HG03045 (cell line): ENCODE measurements at regions not wholly inside any gene's neighbourhood (a gene's known extent, or its start where the extent isn't known, plus 50 kb on each side); places are given as distances from the start of the nearest gene placed in this dataset.
"Not testable (repeated sequence)": the region's sequence is repeated elsewhere in the genome, so short reads cannot be mapped to it uniquely, and the experiment has no call there.

Source experiments
- ATAC-seq: cut with Tn5 transposase; IDR thresholded peaks from one replicate; pipeline ENCODE4 v1.9.1; 2021; ENCODE audit warnings: mild to moderate bottlenecking, moderate library complexity; ENCODE audit not compliant: unreplicated experiment

- no peak for ATAC-seq
These were observed 317.9 kb upstream of the HTR1E start for GRCh38 chr6:86619428-86619827.

GRCh38 chr6:86615299-86615698 lies 322.0 kb upstream of the HTR1E start:
- no peak for ATAC-seq

GRCh38 chr6:86609549-86610388 lies 327.6 kb upstream of the HTR1E start:
- no peak for ATAC-seq

DNA sequence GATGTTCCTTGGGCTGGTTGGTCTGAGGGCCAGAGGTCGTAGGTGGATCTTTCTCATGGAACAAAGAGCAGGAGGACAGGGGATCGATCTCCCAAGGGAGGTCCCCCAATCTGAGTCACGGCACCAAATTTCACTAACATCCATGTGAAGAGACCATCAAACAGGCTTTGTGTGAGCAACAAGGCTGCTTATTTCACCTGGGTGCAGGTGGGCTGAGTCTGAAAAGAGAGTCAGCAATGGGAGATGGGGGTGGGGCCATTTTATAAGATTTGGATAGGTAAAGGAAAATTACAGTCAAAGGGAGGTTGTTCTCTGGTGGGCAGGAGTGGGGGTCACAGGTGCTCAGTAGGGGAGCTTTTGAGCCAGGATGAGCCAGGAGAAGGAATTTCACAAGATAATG lies 334.0 kb upstream of the HTR1E start:
- ATAC-seq: not testable (repeated sequence)

DNA sequence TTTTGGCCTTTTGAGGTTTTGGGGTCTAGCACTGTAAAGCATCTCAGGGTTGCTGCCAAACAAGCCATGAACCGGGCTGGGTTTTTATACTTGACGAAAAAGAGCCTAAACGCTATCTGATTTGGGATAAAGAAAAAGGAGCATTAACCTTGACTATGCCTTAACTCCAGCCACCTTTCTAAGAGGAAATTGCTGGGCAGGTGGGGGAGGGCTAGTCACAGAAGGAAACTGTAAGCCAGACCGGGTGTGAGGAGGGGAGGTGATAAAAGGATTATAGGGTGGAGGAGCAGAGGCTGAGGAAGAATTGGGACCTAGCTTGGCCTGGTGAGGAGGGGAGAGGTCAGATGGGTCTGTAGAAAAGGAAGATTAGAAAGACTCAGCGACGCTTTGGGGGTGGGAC lies 335.2 kb upstream of the HTR1E start:
- not testable (repeated sequence) for ATAC-seq

GRCh38 chr6:86598969-86599368 lies 338.4 kb upstream of the HTR1E start:
- not testable (repeated sequence) for ATAC-seq

- ATAC-seq: no peak
These were observed 341.7 kb upstream of the HTR1E start for GRCh38 chr6:86595641-86596040.

- no peak for ATAC-seq
These were observed 351.1 kb upstream of the HTR1E start for GRCh38 chr6:86586195-86586594.

GRCh38 chr6:86581833-86582232 lies 355.5 kb upstream of the HTR1E start:
- ATAC-seq: no peak

DNA sequence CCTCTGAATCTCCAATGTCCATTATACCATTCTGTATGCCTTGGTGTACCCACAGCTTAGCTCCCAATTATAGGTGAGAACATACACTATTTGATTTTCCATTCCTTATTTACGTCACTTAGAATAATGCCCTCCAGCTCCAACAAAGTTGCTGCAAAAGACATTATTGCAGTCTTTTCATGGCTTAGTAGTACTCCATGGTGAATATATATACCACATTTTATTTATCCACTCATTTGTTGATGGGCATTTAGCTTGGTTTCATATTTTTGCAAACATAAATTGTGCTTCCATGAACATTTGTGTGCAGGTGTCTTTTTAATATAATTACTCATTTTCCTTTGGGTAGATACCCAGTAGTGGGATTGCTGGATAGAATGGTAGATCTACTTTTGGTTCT lies 374.1 kb upstream of the HTR1E start:
- ATAC-seq: no peak

DNA sequence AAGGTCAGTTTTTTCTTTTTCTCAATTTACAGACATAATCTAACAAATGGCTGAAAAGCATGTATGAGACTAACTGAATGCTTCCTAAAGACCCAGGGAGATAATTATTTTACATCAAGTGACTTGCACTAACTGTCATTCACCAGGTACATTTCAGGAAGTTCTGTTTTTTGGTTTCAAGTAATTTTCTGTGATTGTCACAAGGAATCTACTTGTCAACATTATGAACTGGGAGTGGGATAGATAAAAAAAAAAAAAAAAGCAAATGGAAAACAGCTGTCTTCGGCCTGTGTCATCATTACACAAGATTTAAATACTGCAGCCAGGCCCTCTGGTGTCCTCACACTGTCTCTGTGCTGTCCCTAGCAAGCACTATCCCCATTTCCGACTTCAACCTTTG lies 379.0 kb upstream of the HTR1E start:
- no peak for ATAC-seq

- ATAC-seq: no peak
These were observed 400.0 kb upstream of the HTR1E start for GRCh38 chr6:86537292-86537861.

- no peak for ATAC-seq
These were observed 401.2 kb upstream of the HTR1E start for GRCh38 chr6:86536121-86536520.

DNA sequence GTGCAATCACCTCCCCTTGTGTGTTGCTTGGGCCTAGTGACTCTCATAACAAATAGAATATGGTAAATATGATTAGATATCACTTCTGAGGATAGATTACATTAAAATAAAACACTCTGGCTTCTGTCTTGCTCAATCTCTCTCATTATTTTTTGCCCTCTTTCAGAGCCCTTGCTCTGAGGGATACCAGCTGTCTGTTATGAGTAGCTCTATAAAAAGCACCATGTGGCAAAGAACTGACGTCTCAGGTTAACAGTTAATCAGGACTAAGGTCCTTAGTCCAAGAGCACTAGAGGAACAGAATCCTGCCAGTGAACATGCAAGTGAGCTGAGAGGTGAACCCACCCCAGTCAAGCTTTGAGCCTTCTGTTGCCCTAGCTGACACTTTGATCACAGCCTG lies 402.2 kb upstream of the HTR1E start:
- ATAC-seq: no peak

DNA sequence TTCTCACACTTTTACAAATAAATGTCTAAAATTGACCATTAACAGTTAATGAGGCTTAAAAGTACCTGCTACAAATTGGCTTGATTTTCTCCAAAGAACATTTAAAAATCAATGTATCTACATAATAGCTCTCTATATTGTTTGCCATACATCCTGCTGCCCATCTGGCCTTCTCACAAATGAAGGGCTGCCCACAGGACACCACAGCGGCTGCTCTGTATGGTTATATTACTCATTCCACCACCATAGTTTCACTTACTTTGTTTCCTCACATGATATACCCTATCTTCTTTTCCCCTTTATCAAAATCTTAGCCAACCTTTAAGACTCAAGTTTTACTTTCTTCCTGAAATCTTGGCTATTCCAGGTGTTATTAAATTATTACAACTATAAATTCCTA lies 407.7 kb upstream of the HTR1E start:
- no peak for ATAC-seq

GRCh38 chr6:86526238-86526637 lies 411.1 kb upstream of the HTR1E start:
- no peak for ATAC-seq

DNA sequence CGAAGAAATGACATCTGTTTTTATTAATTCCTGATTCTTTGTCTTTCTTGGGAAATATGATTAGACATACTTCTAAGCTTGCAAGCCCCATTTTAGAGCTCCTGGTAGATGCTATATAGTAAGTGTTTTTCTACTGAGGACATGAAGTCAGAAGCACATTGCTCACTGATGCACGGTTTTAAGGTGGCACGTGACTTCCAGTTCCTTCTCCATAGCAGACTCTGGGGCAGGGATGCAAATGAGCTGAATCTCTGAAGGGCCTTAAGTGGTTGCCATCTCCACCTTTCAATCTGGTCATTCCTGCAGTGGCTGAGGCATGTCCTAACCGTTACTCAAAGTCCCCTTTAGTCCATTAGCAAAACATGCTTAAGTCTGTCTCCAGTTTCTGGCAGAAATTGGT lies 421.2 kb upstream of the HTR1E start:
- no peak for ATAC-seq

DNA sequence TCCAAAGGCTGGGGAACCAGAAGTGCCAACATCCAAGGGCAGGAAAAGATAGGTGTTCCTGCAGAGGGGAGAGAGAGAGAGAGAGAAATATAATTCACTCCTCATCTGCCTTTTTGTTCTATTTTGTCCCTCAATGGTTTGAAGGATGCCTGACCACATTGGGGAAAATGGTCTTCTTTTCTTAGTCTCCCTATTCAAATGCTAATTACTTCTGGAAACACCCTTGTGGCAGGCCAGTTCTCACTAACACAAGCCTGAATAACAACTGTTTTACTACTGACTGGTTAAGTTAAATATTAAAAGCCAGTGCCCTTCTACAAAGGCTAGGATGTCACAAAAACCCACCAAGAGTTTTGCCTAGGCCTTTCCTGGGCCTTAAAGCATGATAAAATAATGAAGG lies 425.4 kb upstream of the HTR1E start:
- ATAC-seq: no peak

GRCh38 chr6:86508230-86508629 lies 429.1 kb upstream of the HTR1E start:
- no peak for ATAC-seq

GRCh38 chr6:86502497-86502896 lies 434.8 kb upstream of the HTR1E start:
- ATAC-seq: no peak

GRCh38 chr6:86500035-86500434 lies 437.3 kb upstream of the HTR1E start:
- ATAC-seq: no peak

DNA sequence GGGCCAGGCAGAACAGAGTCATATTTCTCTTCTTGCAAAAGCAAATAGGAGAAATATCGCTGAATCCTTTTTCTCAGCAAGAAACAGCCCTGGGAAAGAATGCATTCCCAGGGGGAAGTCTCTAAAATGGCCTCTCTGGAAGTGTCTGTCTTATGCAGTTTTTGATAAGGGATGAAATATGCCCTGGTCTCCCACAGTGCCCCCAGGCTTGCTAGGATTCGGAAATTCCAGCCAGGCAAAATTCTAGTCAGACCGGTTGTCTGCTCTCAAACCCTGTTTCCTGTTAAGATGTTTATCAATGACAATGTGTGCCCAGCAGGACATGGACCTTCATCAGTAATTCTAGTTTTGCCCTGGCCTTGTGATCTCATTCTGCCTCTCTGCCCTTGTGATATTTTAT lies 448.3 kb upstream of the HTR1E start:
- not testable (repeated sequence) for ATAC-seq
